Panc1 (cell line): ENCODE measurements at regions not wholly inside any gene's neighbourhood (a gene's known extent, or its start where the extent isn't known, plus 50 kb on each side); places are given as distances from the start of the nearest gene placed in this dataset.

ENCODE experiments used
- ATAC-seq: fragments of 200-7000 bp; cut with Tn5 transposase; 2 replicates; pipeline ENCODE4 v1.9.1; 2020; ENCODE audit warnings: mild to moderate bottlenecking, moderate library complexity
- BruUV-seq: library from RNA; stranded (reverse); fragments of 400-500 nt; replicated peaks from 2 replicates; lab custom pipeline; 2021; lab: Mats Ljungman, UMichigan
- CTCF ChIA-PET: fragments of 300-600 bp; sonication (Branson Sonifier 250); formaldehyde crosslinking; loops from one replicate; lab custom pipeline; 2022; ENCODE audit warnings: antibody characterized with exemption; lab: Charles Lee
- POLR2A ChIA-PET: fragments of 300-600 bp; sonication (Branson Sonifier 250); formaldehyde crosslinking; loops from one replicate; lab custom pipeline; 2022; ENCODE audit warnings: antibody characterized with exemption; lab: Charles Lee
- DNase-seq: peaks from one replicate; pipeline ENCODE4 v3.0.0-alpha.2; 2010; ENCODE audit warnings: low read depth, low spot score
- H3K27ac ChIP-seq: 2 replicates; pipeline ENCODE4 v1.5.1; 2011; ENCODE audit warnings: mild to moderate bottlenecking, low read length, inconsistent platforms
- H3K27me3 ChIP-seq: fragments of 200-500 bp; sonication (Bioruptor generic); 2 replicates; pipeline ENCODE4 v1.6.0; 2014; ENCODE audit warnings: low read length, inconsistent platforms; ENCODE audit not compliant: control insufficient read depth, insufficient read depth
- H3K36me3 ChIP-seq: fragments of 200-500 bp; sonication (Bioruptor generic); 2 replicates; pipeline ENCODE4 v1.5.1; 2014; ENCODE audit warnings: inconsistent platforms, mild to moderate bottlenecking, low read length, moderate library complexity; ENCODE audit not compliant: control insufficient read depth, insufficient read depth
- H3K4me1 ChIP-seq: 2 replicates; pipeline ENCODE4 v1.5.1; 2011; ENCODE audit warnings: inconsistent platforms, mild to moderate bottlenecking, low read length, moderate library complexity; ENCODE audit not compliant: control insufficient read depth, insufficient read depth
- H3K4me3 ChIP-seq, 2 experiments: 2 replicates each; pipeline ENCODE4 v1.5.1; 2011 to 2012; ENCODE audit warnings: low read depth in 2 of 2, low read length in 2 of 2, mild to moderate bottlenecking in 2 of 2, inconsistent platforms in 1 of 2, moderate library complexity in 1 of 2
- H3K9me3 ChIP-seq: fragments of 200-500 bp; sonication (Bioruptor generic); 2 replicates; pipeline ENCODE4 v1.5.1; 2014; ENCODE audit warnings: low read depth, mild to moderate bottlenecking, inconsistent platforms, low read length, moderate library complexity; ENCODE audit not compliant: control insufficient read depth, insufficient read depth
- CTCF ChIP-seq: fragments of 450-650 bp; IDR thresholded peaks from 2 replicates; pipeline ENCODE4 v1.5.1; 2017; ENCODE audit warnings: mild to moderate bottlenecking
- POLR2AphosphoS5 ChIP-seq: IDR thresholded peaks from 2 replicates; pipeline ENCODE4 v1.6.1; 2012; ENCODE audit warnings: mild to moderate bottlenecking, low read depth, low read length, moderate library complexity
- REST ChIP-seq, 2 experiments: IDR thresholded peaks; 2 replicates each; pipeline ENCODE4 v1.6.1; 2011 to 2012; ENCODE audit warnings: low read depth in 2 of 2, control low read depth in 1 of 2, low read length in 1 of 2, mild to moderate bottlenecking in 1 of 2, moderate library complexity in 1 of 2; ENCODE audit not compliant: insufficient read depth in 1 of 2
- SIN3A ChIP-seq: IDR thresholded peaks from 2 replicates; pipeline ENCODE4 v1.6.1; 2012; ENCODE audit warnings: low read depth, mild to moderate bottlenecking, low read length, moderate library complexity, borderline replicate concordance; ENCODE audit not compliant: insufficient read depth
- TCF7L2 ChIP-seq: IDR thresholded peaks from 2 replicates; pipeline ENCODE4 v1.6.1; 2011; ENCODE audit warnings: mild to moderate bottlenecking, low read depth, low read length, inconsistent platforms
- in situ Hi-C: cut with HindIII; loops from 2 replicates; pipeline ENCODE4 v1.10.0; 2016; ENCODE audit warnings: low sequenced_read_pairs, low pct_unique_long_range_greater_than_20kb
- intact Hi-C: fragments of 100-400 bp; cut with micrococcal nuclease; formaldehyde crosslinking; loops from one replicate; pipeline ENCODE4 v1.10.0; 2022; ENCODE audit not compliant: unreplicated experiment

GRCh38 chr15:93848490-93848889 lies 382.9 kb upstream of the MCTP2 start:
- POLR2A ChIA-PET = no interaction called here
- no TSS peak for BruUV-seq
- in situ Hi-C loops = no loop called here

GRCh38 chr15:93848076-93848475 lies 383.3 kb upstream of the MCTP2 start:
- ChIA-PET CTCF (no interaction called here), POLR2A (no interaction called here)
- no peak for TF ChIP-seq POLR2AphosphoS5
- TF ChIP-seq SIN3A = no peak
- TF ChIP-seq TCF7L2 = no peak
- no peak for TF ChIP-seq CTCF
- TF ChIP-seq REST (IDR thresholded peaks at IDR 0.05; ENCODE audit: insufficient read depth in 1 of 2, low read depth in 2 of 2, low read length in 1 of 2) = no peak
- no TSS peak for BruUV-seq
- Histone ChIP-seq H3K4me3 (no peak overlapping the region), H3K27ac (no peak overlapping the region), H3K4me1 (no peaks in the 10 kb centered on the region), H3K27me3 (no peaks in the 10 kb centered on the region), H3K36me3 (no peaks in the 10 kb centered on the region), H3K9me3 (no peaks in the 10 kb centered on the region)
- intact Hi-C loops = no loop called here
- in situ Hi-C loops = no loop called here
- DNase-seq (no peak), ATAC-seq (no peak)

More at GRCh38 chr15:93848490-93848889, 382.9 kb upstream of the MCTP2 start:
- no peak for DNase-seq
- CTCF ChIA-PET = no interaction called here
- no peak for ATAC-seq
- Histone ChIP-seq H3K4me3 (no peak overlapping the region), H3K27me3 (no peaks in the 10 kb centered on the region), H3K4me1 (no peaks in the 10 kb centered on the region), H3K9me3 (no peaks in the 10 kb centered on the region), H3K36me3 (no peaks in the 10 kb centered on the region), H3K27ac (no peak overlapping the region)
- intact Hi-C loops = no loop called here
- TF ChIP-seq POLR2AphosphoS5 = no peak
- no peak for TF ChIP-seq SIN3A
- TF ChIP-seq TCF7L2 = no peak
- no peak for TF ChIP-seq CTCF
- TF ChIP-seq REST (IDR thresholded peaks at IDR 0.05; ENCODE audit: insufficient read depth in 1 of 2, low read depth in 2 of 2, low read length in 1 of 2) = no peak
